ENCODE measurements at regions not wholly inside any gene's neighbourhood (a gene's known extent, or its start where the extent isn't known, plus 50 kb on each side); places are given as distances from the start of the nearest gene placed in this dataset.

GRCh38 chr12:45105996-45106395, 55.1 kb upstream of the DBX2 start:
- TF ChIP-seq CTCF (IDR thresholded peaks at IDR 0.05) (no peak), POLR2A (IDR thresholded peaks at IDR 0.05) (no peak), EP300 (IDR thresholded peaks at IDR 0.05) (no peak)
